Caco-2 (cell line): ENCODE measurements at regions not wholly inside any gene's neighbourhood (a gene's known extent, or its start where the extent isn't known, plus 50 kb on each side); places are given as distances from the start of the nearest gene placed in this dataset.

Experiments
- BruUV-seq: library from RNA; stranded (reverse); fragments of 400-500 nt; replicated peaks from 2 replicates; lab custom pipeline; 2021; lab: Mats Ljungman, UMichigan
- CTCF ChIA-PET: fragments of 300-600 bp; sonication (Branson Sonifier 250); formaldehyde crosslinking; loops from one replicate; lab custom pipeline; 2022; ENCODE audit warnings: antibody characterized with exemption; lab: Charles Lee
- POLR2A ChIA-PET: fragments of 300-600 bp; sonication (Branson Sonifier 250); formaldehyde crosslinking; loops from one replicate; lab custom pipeline; 2022; ENCODE audit warnings: antibody characterized with exemption; lab: Charles Lee
- DNase-seq, 2 experiments: peaks; one replicate each; pipeline versions ENCODE4 v3.0.0 to v3.0.0-alpha.2; 2020 to 2022
- H3K27me3 ChIP-seq: replicated peaks from 2 replicates; pipeline ENCODE4 v1.6.0; 2011; ENCODE audit warnings: low read length; ENCODE audit not compliant: control insufficient read depth, insufficient read depth
- H3K36me3 ChIP-seq: 2 replicates; pipeline ENCODE4 v1.5.1; 2011; ENCODE audit warnings: low read length; ENCODE audit not compliant: control insufficient read depth, insufficient read depth
- H3K4me1 ChIP-seq: fragments of 250-450 bp; sonication (Bioruptor Pico); 2 replicates; pipeline ENCODE4 v1.5.1; 2020; ENCODE audit warnings: mild to moderate bottlenecking
- H3K4me3 ChIP-seq: 2 replicates; pipeline ENCODE4 v1.5.1; 2011; ENCODE audit warnings: low read depth, mild to moderate bottlenecking, control low read depth, low read length
- H3K9me3 ChIP-seq: fragments of 250-450 bp; sonication (Bioruptor Pico); 2 replicates; pipeline ENCODE4 v1.5.1; 2020; ENCODE audit warnings: mild to moderate bottlenecking, moderate library complexity
- H3K27ac Mint-ChIP-seq: one replicate; pipeline ENCODE4 v1.8.0; 2022; ENCODE audit warnings: mixed read lengths; ENCODE audit not compliant: unreplicated experiment
- H3K27me3 Mint-ChIP-seq: one replicate; pipeline ENCODE4 v1.8.0; 2022; ENCODE audit warnings: mixed read lengths; ENCODE audit not compliant: insufficient read depth, unreplicated experiment
- H3K36me3 Mint-ChIP-seq: one replicate; pipeline ENCODE4 v1.8.0; 2022; ENCODE audit warnings: mild to moderate bottlenecking, mixed read lengths; ENCODE audit not compliant: insufficient read depth, unreplicated experiment
- H3K4me1 Mint-ChIP-seq: one replicate; pipeline ENCODE4 v1.8.0; 2022; ENCODE audit warnings: low read depth, mixed read lengths; ENCODE audit not compliant: unreplicated experiment
- H3K4me3 Mint-ChIP-seq: one replicate; pipeline ENCODE4 v1.8.0; 2022; ENCODE audit warnings: mild to moderate bottlenecking, moderate library complexity, mixed read lengths; ENCODE audit not compliant: unreplicated experiment
- H3K9me3 Mint-ChIP-seq: one replicate; pipeline ENCODE4 v1.8.0; 2022; ENCODE audit warnings: mixed read lengths; ENCODE audit not compliant: unreplicated experiment
- CTCF ChIP-seq, 2 experiments: fragments of 200-600 bp in 1 of 2; IDR thresholded peaks; 1 replicate in 1 of 2; 2 replicates in 1 of 2; pipeline versions ENCODE4 v1.5.1 to v1.8.0; 2011 to 2022; ENCODE audit warnings: antibody characterized with exemption in 1 of 2, control low read depth in 1 of 2, inconsistent platforms in 1 of 2, low read depth in 1 of 2, low read length in 1 of 2, mild to moderate bottlenecking in 1 of 2, moderate library complexity in 1 of 2; ENCODE audit not compliant: insufficient read depth in 1 of 2, severe bottlenecking in 1 of 2, unreplicated experiment in 1 of 2
- intact Hi-C: fragments of 100-400 bp; cut with micrococcal nuclease; formaldehyde crosslinking; loops from one replicate; pipeline ENCODE4 v1.10.0; 2022; ENCODE audit not compliant: unreplicated experiment

- H3K36me3 ChIP-seq = no peaks in the 10 kb centered on the region
- POLR2A ChIA-PET = no interaction called here
- no peaks in the 10 kb centered on the region for H3K9me3 ChIP-seq
- H3K27ac Mint-ChIP-seq = no peak overlapping the region
- no peaks in the 10 kb centered on the region for H3K4me1 Mint-ChIP-seq
- no TSS peak for BruUV-seq
- intact Hi-C loops = no loop called here
- no peaks in the 10 kb centered on the region for H3K9me3 Mint-ChIP-seq
- no peak for TF ChIP-seq CTCF (IDR thresholded peaks at IDR 0.05; ENCODE audit: insufficient read depth in 1 of 2, low read depth in 1 of 2, low read length in 1 of 2, severe bottlenecking in 1 of 2, unreplicated experiment in 1 of 2)
- DNase-seq = no peak
- no peaks in the 10 kb centered on the region for H3K36me3 Mint-ChIP-seq
- peaks cover 3% of the 10 kb centered on the region; the same call in 1 of the 2 replicates for H3K4me1 ChIP-seq
- CTCF ChIA-PET = no interaction called here
- peaks cover 35% of the 10 kb centered on the region for H3K27me3 Mint-ChIP-seq
- no peaks in the 10 kb centered on the region for H3K27me3 ChIP-seq
- no peak overlapping the region for H3K4me3 Mint-ChIP-seq
- no peak overlapping the region for H3K4me3 ChIP-seq
Observed at GRCh38 chr5:174188295-174188694, 142.8 kb downstream of the NSG2 start.

GRCh38 chr5:174189654-174190541 is 144.4 kb downstream of the NSG2 start:
- Mint-ChIP-seq H3K27me3 (peaks cover 35% of the 10 kb centered on the region), H3K27ac (no peak overlapping the region), H3K4me1 (no peaks in the 10 kb centered on the region), H3K36me3 (no peaks in the 10 kb centered on the region), H3K4me3 (no peak overlapping the region), H3K9me3 (no peaks in the 10 kb centered on the region)
- no TSS peak for BruUV-seq
- POLR2A ChIA-PET = no interaction called here
- Histone ChIP-seq H3K9me3 (no peaks in the 10 kb centered on the region), H3K27me3 (no peaks in the 10 kb centered on the region), H3K36me3 (no peaks in the 10 kb centered on the region), H3K4me1 (peaks cover 3% of the 10 kb centered on the region; the same call in 1 of the 2 replicates), H3K4me3 (no peak overlapping the region)
- intact Hi-C loops = no loop called here
- TF ChIP-seq CTCF (IDR thresholded peaks at IDR 0.05; ENCODE audit: insufficient read depth in 1 of 2, low read depth in 1 of 2, low read length in 1 of 2, severe bottlenecking in 1 of 2, unreplicated experiment in 1 of 2) = no peak
- CTCF ChIA-PET = no interaction called here
- peak in 1 of 2 experiments; percentile 65 for DNase-seq

GRCh38 chr5:174191076-174191475 is 145.6 kb downstream of the NSG2 start:
- Mint-ChIP-seq H3K27me3 (peaks cover 26% of the 10 kb centered on the region), H3K4me3 (no peak overlapping the region), H3K9me3 (no peaks in the 10 kb centered on the region), H3K4me1 (no peaks in the 10 kb centered on the region), H3K27ac (no peak overlapping the region), H3K36me3 (no peaks in the 10 kb centered on the region)
- Histone ChIP-seq H3K9me3 (no peaks in the 10 kb centered on the region), H3K4me1 (peaks cover 3% of the 10 kb centered on the region; the same call in 1 of the 2 replicates), H3K4me3 (no peak overlapping the region), H3K27me3 (no peaks in the 10 kb centered on the region), H3K36me3 (no peaks in the 10 kb centered on the region)
- POLR2A ChIA-PET = no interaction called here
- CTCF ChIA-PET = no interaction called here
- no TSS peak for BruUV-seq
- TF ChIP-seq CTCF (IDR thresholded peaks at IDR 0.05; ENCODE audit: insufficient read depth in 1 of 2, low read depth in 1 of 2, low read length in 1 of 2, severe bottlenecking in 1 of 2, unreplicated experiment in 1 of 2) = no peak
- no peak for DNase-seq
- intact Hi-C loops = no loop called here
